WTC11 (cell line): ENCODE measurements at regions not wholly inside any gene's neighbourhood (a gene's known extent, or its start where the extent isn't known, plus 50 kb on each side); places are given as distances from the start of the nearest gene placed in this dataset.

ENCODE experiments used
- ATF1 ChIP-seq: sonication (generic); formaldehyde crosslinking; IDR thresholded peaks from 2 replicates; pipeline ENCODE4 v1.8.1; 2023; ENCODE audit warnings: mild to moderate bottlenecking, moderate library complexity, missing genetic modification reagents
- CTCF ChIP-seq: fragments of 200-600 bp; IDR thresholded peaks from 2 replicates; pipeline ENCODE4 v1.8.0; 2022; ENCODE audit warnings: antibody characterized with exemption
- IRF2 ChIP-seq: sonication (generic); formaldehyde crosslinking; IDR thresholded peaks from 2 replicates; pipeline ENCODE4 v1.8.0; 2022; ENCODE audit warnings: low read depth, missing genetic modification reagents, borderline replicate concordance
- MAX ChIP-seq: sonication (generic); formaldehyde crosslinking; IDR thresholded peaks from 2 replicates; pipeline ENCODE4 v1.8.0; 2022; ENCODE audit warnings: mild to moderate bottlenecking, missing genetic modification reagents
- USF2 ChIP-seq: sonication (generic); formaldehyde crosslinking; IDR thresholded peaks from 2 replicates; pipeline ENCODE4 v1.8.1; 2023; ENCODE audit warnings: mild to moderate bottlenecking, missing genetic modification reagents, moderate library complexity
- ZNF512 ChIP-seq: sonication (generic); formaldehyde crosslinking; IDR thresholded peaks from 2 replicates; pipeline ENCODE4 v1.8.1; 2022; ENCODE audit warnings: missing genetic modification reagents, borderline replicate concordance

GRCh38 chr13:50375792-50376191 lies 360.5 kb downstream of the KCNRG start:
- TF ChIP-seq MAX (CRISPR knock-in tag) (no peak), CTCF (no peak), IRF2 (CRISPR knock-in tag) (no peak), ATF1 (CRISPR knock-in tag) (no peak), ZNF512 (CRISPR knock-in tag) (no peak), USF2 (CRISPR knock-in tag) (no peak)
